ENCODE measurements at regions not wholly inside any gene's neighbourhood (a gene's known extent, or its start where the extent isn't known, plus 50 kb on each side); places are given as distances from the start of the nearest gene placed in this dataset.

GRCh38 chr5:84518862-84519261, 134.2 kb upstream of the EDIL3 start:
- Histone ChIP-seq H3K36me3 (ENCODE audit: control insufficient read depth in 4 of 4, insufficient read depth in 3 of 4, low read depth in 1 of 4, low read length in 3 of 4) (no peaks in the 10 kb centered on the region), H3K9me3 (ENCODE audit: control insufficient read depth in 4 of 4, low read length in 3 of 4) (no peaks in the 10 kb centered on the region), H3K4me3 (ENCODE audit: low read depth in 1 of 3, low read length in 3 of 3) (no peak overlapping the region), H3K9ac (ENCODE audit: low read depth in 1 of 2, low read length in 2 of 2) (no peak overlapping the region), H3K27ac (ENCODE audit: low read depth in 1 of 2, low read length in 2 of 2) (no peak overlapping the region), H3K27me3 (ENCODE audit: control insufficient read depth in 4 of 4, insufficient read depth in 4 of 4, low read length in 3 of 4) (no peaks in the 10 kb centered on the region), H3K4me1 (ENCODE audit: control insufficient read depth in 4 of 4, insufficient read depth in 4 of 4, low read length in 3 of 4) (no peaks in the 10 kb centered on the region)
- no peak for DNase-seq (ENCODE audit: low spot score)
- TF ChIP-seq EGR1 (IDR thresholded peaks at IDR 0.05; ENCODE audit: low read depth in 2 of 2) (no peak), YY1 (IDR thresholded peaks at IDR 0.05) (no peak), FOXA1 (IDR thresholded peaks at IDR 0.05) (no peak), HNF4G (IDR thresholded peaks at IDR 0.05) (no peak), REST (IDR thresholded peaks at IDR 0.05) (no peak), CTCF (IDR thresholded peaks at IDR 0.05; ENCODE audit: low read depth, low read length, missing input control) (no peak), TAF1 (conservative IDR thresholded peaks at IDR 0.05) (no peak), NR2F2 (IDR thresholded peaks at IDR 0.05) (no peak), SP1 (IDR thresholded peaks at IDR 0.05) (no peak)
- 65% methylated on average over 3 of the region's 3 CpGs for WGBS

- H3K4me1 ChIP-seq (ENCODE audit: control insufficient read depth in 4 of 4, insufficient read depth in 4 of 4, low read length in 3 of 4): no peaks in the 10 kb centered on the region
- WGBS: 88% methylated on average over 4 of the region's 4 CpGs
- H3K4me3 ChIP-seq (ENCODE audit: low read depth in 1 of 3, low read length in 3 of 3): no peak overlapping the region
- H3K9me3 ChIP-seq (ENCODE audit: control insufficient read depth in 4 of 4, low read length in 3 of 4): no peaks in the 10 kb centered on the region
- TF ChIP-seq FOXA2 (IDR thresholded peaks at IDR 0.05) (no peak), GABPA (IDR thresholded peaks at IDR 0.05 in 1 of 2, conservative IDR thresholded peaks at IDR 0.05 in 1 of 2) (no peak), FOXA1 (IDR thresholded peaks at IDR 0.05) (no peak), TAF1 (conservative IDR thresholded peaks at IDR 0.05) (no peak), EGR1 (IDR thresholded peaks at IDR 0.05; ENCODE audit: low read depth in 2 of 2) (no peak), ATF3 (IDR thresholded peaks at IDR 0.05) (no peak), JUND (IDR thresholded peaks at IDR 0.05) (no peak), YY1 (IDR thresholded peaks at IDR 0.05) (no peak), RXRA (IDR thresholded peaks at IDR 0.05) (no peak), MAX (IDR thresholded peaks at IDR 0.05) (no peak), ZBTB33 (IDR thresholded peaks at IDR 0.05) (no peak), HNF4G (IDR thresholded peaks at IDR 0.05) (no peak), REST (IDR thresholded peaks at IDR 0.05) (no peak), SP1 (IDR thresholded peaks at IDR 0.05) (no peak), HNF4A (conservative IDR thresholded peaks at IDR 0.05) (no peak), CTCF (IDR thresholded peaks at IDR 0.05; ENCODE audit: low read depth, low read length, missing input control) (no peak), NR2F2 (IDR thresholded peaks at IDR 0.05) (no peak), RAD21 (IDR thresholded peaks at IDR 0.05) (no peak)
- H3K9ac ChIP-seq (ENCODE audit: low read depth in 1 of 2, low read length in 2 of 2): no peak overlapping the region
- no peaks in the 10 kb centered on the region for H3K36me3 ChIP-seq (ENCODE audit: control insufficient read depth in 4 of 4, insufficient read depth in 3 of 4, low read depth in 1 of 4, low read length in 3 of 4)
- no peak overlapping the region for H3K27ac ChIP-seq (ENCODE audit: low read depth in 1 of 2, low read length in 2 of 2)
- no peak for DNase-seq (ENCODE audit: low spot score)
- no peaks in the 10 kb centered on the region for H3K27me3 ChIP-seq (ENCODE audit: control insufficient read depth in 4 of 4, insufficient read depth in 4 of 4, low read length in 3 of 4)
These were observed 133.7 kb upstream of the EDIL3 start for GRCh38 chr5:84518370-84518769.

Data from liver (tissue), 8 donors.